Heart left ventricle (tissue), 13 donors: ENCODE measurements at regions not wholly inside any gene's neighbourhood (a gene's known extent, or its start where the extent isn't known, plus 50 kb on each side); places are given as distances from the start of the nearest gene placed in this dataset.

Experiments
- CTCF ChIP-seq, 12 donors: fragments of 200-600 bp; sonication (generic) in 4 of 12; IDR thresholded peaks; one replicate each; pipeline versions ENCODE4 v1.5.0 to v1.8.0; 2018 to 2022; ENCODE audit warnings: antibody characterized with exemption in 12 of 12, mild to moderate bottlenecking in 5 of 12
- POLR2A ChIP-seq, 2 donors: fragments of 450-650 bp; IDR thresholded peaks; one replicate each; pipeline ENCODE4 v1.6.1; 2017; ENCODE audit warnings: antibody characterized with exemption in 2 of 2, mild to moderate bottlenecking in 2 of 2, moderate library complexity in 2 of 2
- donor health status: ischemic (EF 13 %, LVEDD 7.1; RV severe dilation, severe dysfunction).
- donor health status: DM: no; HTN: yes; CAD: no.
- donor health status: DM: no; HTN: no; CAD: no.
- donor health status: ischemic (EF 25% LVEDD 6.9; RV normal size, moderate dysfunction).
- donor health status: ischemic (EF 25% LVEDD 5.7; RV mildly dilated, moderate dysfunction).
- donor health status: ischemic (EF 35%, LVEDD 5.7; RV mildly dilated, moderate dysfunction).
- donor health status: nonischemic (EF 11% LVEDD 7.7; RV severe dilation, severe dysfunction).
- donor health status: DM: yes; HTN: yes; CAD: no.
- donor health status: PGD.
- donor health status: ischemic (EF 29% LVEDD 5.4; RV normal size, mild dysfunction).
- donor health status: nonischemic (EF 23%, LVEDD 6.1; RV moderate dilation, normal function).

GRCh38 chr13:76319921-76320320, 566.3 kb downstream of the KCTD12 start:
- TF ChIP-seq POLR2A (IDR thresholded peaks at IDR 0.05) (no peak), CTCF (IDR thresholded peaks at IDR 0.05) (no peak)
